Mesendoderm (in vitro differentiated cells): ENCODE measurements at regions not wholly inside any gene's neighbourhood (a gene's known extent, or its start where the extent isn't known, plus 50 kb on each side); places are given as distances from the start of the nearest gene placed in this dataset.

Experiments used
- DNase-seq: peaks from one replicate; pipeline ENCODE4 v3.0.0; 2013
- H2AK5ac ChIP-seq: 2 replicates; pipeline ENCODE4 v1.6.1; 2013; ENCODE audit warnings: low read length, inconsistent platforms
- H2BK120ac ChIP-seq: 2 replicates; pipeline ENCODE4 v1.6.1; 2013; ENCODE audit warnings: low read depth, mild to moderate bottlenecking, low read length, moderate library complexity, mixed read lengths
- H2BK15ac ChIP-seq: replicated peaks from 2 replicates; pipeline ENCODE4 v1.6.1; 2013; ENCODE audit warnings: low read depth, mild to moderate bottlenecking, moderate library complexity
- H2BK5ac ChIP-seq: 2 replicates; pipeline ENCODE4 v1.6.1; 2013; ENCODE audit warnings: low read length, inconsistent platforms
- H3K18ac ChIP-seq: 2 replicates; pipeline ENCODE4 v1.6.1; 2013; ENCODE audit warnings: mild to moderate bottlenecking, low read length, mixed read lengths
- H3K23ac ChIP-seq: one replicate; pipeline ENCODE4 v1.6.1; 2013; ENCODE audit warnings: low read length
- H3K27ac ChIP-seq: 2 replicates; pipeline ENCODE4 v1.5.1; 2013; ENCODE audit warnings: low read depth, mild to moderate bottlenecking, inconsistent platforms, low read length, moderate library complexity
- H3K27me3 ChIP-seq: 2 replicates; pipeline ENCODE4 v1.6.1; 2013; ENCODE audit warnings: low read length, control low read depth, mild to moderate bottlenecking, inconsistent platforms; ENCODE audit not compliant: insufficient read depth, poor library complexity
- H3K36me3 ChIP-seq: 2 replicates; pipeline ENCODE4 v1.6.1; 2013; ENCODE audit warnings: low read length, inconsistent platforms; ENCODE audit not compliant: control insufficient read depth, insufficient read depth
- H3K4ac ChIP-seq: one replicate; pipeline ENCODE4 v1.6.1; 2013; ENCODE audit warnings: low read depth, mild to moderate bottlenecking, low read length, moderate library complexity
- H3K4me1 ChIP-seq: 2 replicates; pipeline ENCODE4 v1.6.1; 2013; ENCODE audit warnings: low read depth, low read length, inconsistent platforms; ENCODE audit not compliant: control insufficient read depth
- H3K4me2 ChIP-seq: 2 replicates; pipeline ENCODE4 v1.6.1; 2013; ENCODE audit warnings: low read length
- H3K4me3 ChIP-seq: 2 replicates; pipeline ENCODE4 v1.5.1; 2013; ENCODE audit warnings: mild to moderate bottlenecking, low read length
- H3K56ac ChIP-seq: one replicate; pipeline ENCODE4 v1.6.1; 2013; ENCODE audit warnings: low read length
- H3K79me1 ChIP-seq: 2 replicates; pipeline ENCODE4 v1.6.1; 2013; ENCODE audit warnings: low read length, inconsistent platforms
- H3K79me2 ChIP-seq: 2 replicates; pipeline ENCODE4 v1.6.1; 2013; ENCODE audit warnings: mild to moderate bottlenecking, low read length; ENCODE audit not compliant: control insufficient read depth, insufficient read depth
- H3K9ac ChIP-seq: 2 replicates; pipeline ENCODE4 v1.6.1; 2013; ENCODE audit warnings: low read length, inconsistent platforms
- H4K5ac ChIP-seq: one replicate; pipeline ENCODE4 v1.6.1; 2013; ENCODE audit warnings: low read length
- H4K8ac ChIP-seq: one replicate; pipeline ENCODE4 v1.6.1; 2013; ENCODE audit warnings: low read depth, mild to moderate bottlenecking, control low read depth, low read length, moderate library complexity
- WGBS: extraction: QIAGEN DNeasy Blood & Tissue Kit; methylation state at CpG from one replicate; pipeline ENCODE4 v1.1.7; 2013; ENCODE audit warnings: low lambda C conversion rate, missing lambda C conversion rate; ENCODE audit not compliant: insufficient coverage; ENCODE audit errors: extremely low coverage; 5-methylcytosine and 5-hydroxymethylcytosine counted together

DNA sequence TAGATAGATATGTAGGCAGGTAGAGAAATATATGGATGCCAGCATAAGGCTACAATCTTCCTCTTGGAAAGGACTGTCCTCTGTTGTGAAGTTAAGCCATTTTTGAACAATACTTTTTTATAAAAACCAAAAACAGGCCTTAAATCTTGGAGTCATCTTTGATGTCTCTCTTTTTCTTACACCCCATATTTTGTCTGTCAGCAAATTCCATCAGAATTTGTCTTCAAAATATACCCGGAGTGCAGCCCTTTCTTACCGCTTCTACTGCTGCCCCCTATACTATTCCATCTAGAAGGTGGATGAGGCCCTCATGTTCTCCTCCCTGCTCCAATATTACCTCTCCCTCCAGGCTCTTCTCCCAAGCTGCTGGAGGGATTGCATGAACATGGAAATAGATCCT lies 326.5 kb downstream of the HAPSTR1 start:
- no peak for DNase-seq
- Histone ChIP-seq H3K4ac (no peak overlapping the region), H2BK15ac (no peak overlapping the region), H3K27me3 (no peaks in the 10 kb centered on the region), H4K8ac (no peak overlapping the region), H3K79me2 (no peaks in the 10 kb centered on the region), H3K4me3 (no peak overlapping the region), H3K4me2 (no peak overlapping the region), H2BK5ac (no peak overlapping the region), H3K23ac (no peak overlapping the region), H3K36me3 (no peaks in the 10 kb centered on the region), H4K5ac (no peak overlapping the region), H3K79me1 (no peaks in the 10 kb centered on the region), H3K56ac (no peak overlapping the region), H3K9ac (no peak overlapping the region), H3K4me1 (no peaks in the 10 kb centered on the region), H3K27ac (no peak overlapping the region), H2BK120ac (no peak overlapping the region), H2AK5ac (no peak overlapping the region), H3K18ac (no peak overlapping the region)
- no CpG with 5 or more reads among the region's 2 CpGs for WGBS

DNA sequence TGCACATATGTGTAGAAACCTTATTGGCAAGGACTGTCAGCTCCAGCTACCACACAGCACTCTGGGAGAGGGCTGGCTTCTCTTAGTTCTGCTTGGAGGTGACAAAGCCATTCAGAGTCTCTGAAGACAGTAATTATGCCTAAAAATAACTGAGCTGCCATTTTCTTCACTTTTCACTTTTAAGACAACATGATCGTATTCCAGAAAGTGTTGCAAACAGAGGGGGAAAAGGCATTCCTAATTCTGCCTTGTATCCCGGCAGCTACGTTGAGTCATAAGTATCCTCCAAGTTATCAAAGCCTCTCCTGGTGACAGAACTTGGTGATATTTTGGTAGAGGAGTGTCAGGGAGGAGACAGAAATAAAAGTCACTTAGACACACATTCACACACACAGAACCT lies 327.7 kb downstream of the HAPSTR1 start:
- no peak overlapping the region for H2BK5ac ChIP-seq
- H3K18ac ChIP-seq: no peak overlapping the region
- H3K27ac ChIP-seq: no peak overlapping the region
- no peak overlapping the region for H3K4ac ChIP-seq
- no CpG with 5 or more reads among the region's 3 CpGs for WGBS
- no peak overlapping the region for H4K5ac ChIP-seq
- H3K79me1 ChIP-seq: no peaks in the 10 kb centered on the region
- H3K23ac ChIP-seq: no peak overlapping the region
- H2AK5ac ChIP-seq: no peak overlapping the region
- no peaks in the 10 kb centered on the region for H3K4me1 ChIP-seq
- H3K9ac ChIP-seq: no peak overlapping the region
- no peak for DNase-seq
- no peaks in the 10 kb centered on the region for H3K79me2 ChIP-seq
- no peak overlapping the region for H3K56ac ChIP-seq
- H2BK120ac ChIP-seq: no peak overlapping the region
- H4K8ac ChIP-seq: no peak overlapping the region
- no peaks in the 10 kb centered on the region for H3K36me3 ChIP-seq
- H3K4me3 ChIP-seq: no peak overlapping the region
- H3K4me2 ChIP-seq: no peak overlapping the region
- no peaks in the 10 kb centered on the region for H3K27me3 ChIP-seq
- H2BK15ac ChIP-seq: no peak overlapping the region

DNA sequence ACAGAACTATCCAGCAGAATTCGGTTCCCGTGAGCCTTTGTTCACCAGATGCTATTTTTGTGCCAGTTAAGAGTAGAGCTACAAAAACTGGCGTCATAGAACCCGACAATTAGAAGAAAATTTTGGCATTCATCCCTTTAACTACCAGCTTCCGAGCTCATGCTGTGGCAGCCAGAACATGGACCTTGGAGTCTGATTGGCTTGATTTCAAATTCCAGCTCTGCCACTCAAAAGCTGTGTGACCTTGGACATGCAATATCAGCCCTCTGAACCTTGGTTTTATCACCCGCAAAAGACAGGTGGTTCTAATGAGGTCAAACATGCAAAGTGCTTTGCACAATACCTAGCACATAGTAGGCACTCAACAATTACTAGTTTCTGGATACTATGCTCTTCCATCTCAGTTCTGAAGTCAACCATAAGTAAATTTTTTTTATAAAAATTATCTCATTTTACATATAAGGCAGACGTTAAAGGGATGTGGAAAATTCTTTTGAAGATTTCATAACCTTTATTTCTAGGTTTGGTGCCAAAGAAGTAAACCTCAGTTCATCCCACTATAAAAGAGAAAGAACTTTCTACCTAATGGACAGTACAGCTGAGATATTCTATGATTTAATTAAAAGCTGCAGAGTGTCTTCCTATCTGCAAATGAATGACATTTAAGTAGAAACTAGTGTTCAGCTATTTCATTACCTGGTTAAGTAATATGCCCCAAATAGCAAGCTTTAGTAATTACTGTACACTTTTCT lies 331.5 kb downstream of the HAPSTR1 start:
- Histone ChIP-seq H3K4me3 (no peak overlapping the region), H2BK15ac (no peak overlapping the region), H2BK120ac (no peak overlapping the region), H3K56ac (no peak overlapping the region), H3K27me3 (no peaks in the 10 kb centered on the region), H3K79me1 (no peaks in the 10 kb centered on the region), H4K5ac (no peak overlapping the region), H2AK5ac (no peak overlapping the region), H3K36me3 (no peaks in the 10 kb centered on the region), H3K27ac (no peak overlapping the region), H3K4ac (no peak overlapping the region), H3K23ac (no peak overlapping the region), H3K4me1 (no peaks in the 10 kb centered on the region), H4K8ac (no peak overlapping the region), H2BK5ac (no peak overlapping the region), H3K4me2 (no peak overlapping the region), H3K18ac (no peak overlapping the region), H3K9ac (no peak overlapping the region), H3K79me2 (no peaks in the 10 kb centered on the region)
- no peak for DNase-seq
- no CpG with 5 or more reads among the region's 7 CpGs for WGBS

DNA sequence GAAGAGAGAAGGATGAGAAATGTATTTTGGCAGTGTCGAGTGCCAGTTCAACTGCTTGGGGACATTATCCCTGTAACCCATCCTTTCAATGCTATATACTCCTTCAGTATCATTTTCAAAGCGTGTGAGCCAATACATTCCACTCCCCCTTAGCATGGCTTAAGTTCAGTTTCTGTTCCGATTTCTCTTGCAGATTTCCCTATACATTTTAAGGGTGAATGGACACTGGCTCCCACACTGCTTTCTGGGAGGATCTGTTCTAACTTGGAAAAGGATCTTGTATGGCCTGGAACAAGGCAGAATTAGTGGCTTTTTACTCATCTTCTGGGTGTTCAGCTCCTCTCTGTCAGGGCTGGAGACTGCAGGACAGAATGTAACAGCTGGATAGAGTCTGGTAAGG lies 333.8 kb downstream of the HAPSTR1 start:
- Histone ChIP-seq H2AK5ac (no peak overlapping the region), H3K56ac (no peak overlapping the region)
- WGBS: no CpG with 5 or more reads among the region's 3 CpGs

DNA sequence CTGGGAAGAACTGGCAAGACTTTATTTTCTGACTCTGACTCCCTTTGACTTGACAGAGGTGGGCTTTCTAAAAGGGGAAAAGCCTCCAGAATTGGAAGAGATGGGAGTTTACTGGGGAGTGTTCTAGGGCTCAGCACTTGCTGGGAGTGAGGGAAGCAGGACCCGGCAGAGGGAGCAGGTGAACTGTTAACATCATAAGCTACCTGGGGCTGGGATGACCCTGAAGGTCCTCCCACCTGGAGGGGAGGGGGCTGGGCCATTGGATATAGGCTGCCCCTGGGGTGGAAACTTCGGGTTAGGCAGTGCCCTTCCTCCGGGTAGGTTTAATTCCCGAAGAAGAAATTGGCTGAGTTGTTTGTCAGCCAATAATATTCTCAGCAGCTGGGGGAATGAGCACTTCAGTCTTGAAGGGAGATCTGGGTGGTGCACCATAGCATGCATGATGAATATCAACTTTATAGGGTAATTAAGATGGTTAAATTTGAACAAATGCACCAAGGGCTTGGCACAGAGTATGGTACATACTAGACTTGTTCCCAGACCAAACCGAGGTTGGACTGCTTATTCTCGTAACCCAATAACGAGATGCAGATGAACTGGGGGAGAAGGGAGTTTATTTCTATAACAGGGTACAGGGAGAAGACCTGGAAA lies 337.0 kb downstream of the HAPSTR1 start:
- no peak overlapping the region for H2AK5ac ChIP-seq
- no peaks in the 10 kb centered on the region for H3K36me3 ChIP-seq
- no peak overlapping the region for H3K27ac ChIP-seq
- H4K5ac ChIP-seq: no peak overlapping the region
- H3K4ac ChIP-seq: no peak overlapping the region
- H4K8ac ChIP-seq: no peak overlapping the region
- H3K56ac ChIP-seq: no peak overlapping the region
- H3K27me3 ChIP-seq: no peaks in the 10 kb centered on the region
- H3K23ac ChIP-seq: no peak overlapping the region
- H2BK120ac ChIP-seq: no peak overlapping the region
- no peak overlapping the region for H2BK15ac ChIP-seq
- no peak overlapping the region for H3K9ac ChIP-seq
- no peak for DNase-seq
- H3K4me1 ChIP-seq: no peaks in the 10 kb centered on the region
- WGBS: no CpG with 5 or more reads among the region's 7 CpGs
- no peak overlapping the region for H3K18ac ChIP-seq
- no peaks in the 10 kb centered on the region for H3K79me2 ChIP-seq
- no peaks in the 10 kb centered on the region for H3K79me1 ChIP-seq
- H3K4me2 ChIP-seq: no peak overlapping the region
- no peak overlapping the region for H2BK5ac ChIP-seq
- no peak overlapping the region for H3K4me3 ChIP-seq

More for the DNA sequence above, 333.8 kb downstream of the HAPSTR1 start:
- no peak overlapping the region for H3K4ac ChIP-seq
- H3K27me3 ChIP-seq: no peaks in the 10 kb centered on the region
- no peak overlapping the region for H3K9ac ChIP-seq
- DNase-seq: no peak
- H3K18ac ChIP-seq: no peak overlapping the region
- H3K4me3 ChIP-seq: no peak overlapping the region
- H2BK15ac ChIP-seq: no peak overlapping the region
- no peak overlapping the region for H2BK120ac ChIP-seq
- H3K4me2 ChIP-seq: no peak overlapping the region
- no peaks in the 10 kb centered on the region for H3K79me1 ChIP-seq
- no peak overlapping the region for H4K8ac ChIP-seq
- no peaks in the 10 kb centered on the region for H3K36me3 ChIP-seq
- H4K5ac ChIP-seq: no peak overlapping the region
- H3K27ac ChIP-seq: no peak overlapping the region
- no peak overlapping the region for H3K23ac ChIP-seq
- H2BK5ac ChIP-seq: no peak overlapping the region
- H3K79me2 ChIP-seq: no peaks in the 10 kb centered on the region
- no peaks in the 10 kb centered on the region for H3K4me1 ChIP-seq
